ENCODE measurements at regions not wholly inside any gene's neighbourhood (a gene's known extent, or its start where the extent isn't known, plus 50 kb on each side); places are given as distances from the start of the nearest gene placed in this dataset.

DNA sequence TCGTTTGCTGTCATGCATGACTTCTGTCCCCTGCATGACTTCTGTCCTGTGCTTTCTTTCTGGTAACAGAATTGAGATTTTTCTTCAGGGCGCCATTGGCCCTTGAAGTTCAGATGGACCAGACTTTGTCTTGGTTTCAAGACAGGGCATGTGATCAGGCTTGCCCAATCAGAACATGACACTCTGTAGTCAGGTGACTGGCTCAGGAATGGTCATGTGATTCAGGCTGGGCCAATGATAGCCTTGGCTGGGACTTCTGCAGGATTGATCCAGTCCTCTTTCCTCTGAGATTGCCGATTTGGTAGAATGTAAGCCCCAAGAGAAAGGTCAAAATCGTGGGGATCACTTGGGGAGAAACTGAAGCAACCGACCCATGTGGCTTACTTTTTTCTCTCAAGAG lies 90.5 kb upstream of the ALX4 start:
- Mint-ChIP-seq H3K4me3 (no peak overlapping the region), H3K4me1 (ENCODE audit: low read depth) (no peaks in the 10 kb centered on the region), H3K9me3 (no peaks in the 10 kb centered on the region), H3K27me3 (peaks cover 23% of the 10 kb centered on the region), H3K27ac (no peak overlapping the region), H3K36me3 (ENCODE audit: low read depth) (no peaks in the 10 kb centered on the region)

DNA sequence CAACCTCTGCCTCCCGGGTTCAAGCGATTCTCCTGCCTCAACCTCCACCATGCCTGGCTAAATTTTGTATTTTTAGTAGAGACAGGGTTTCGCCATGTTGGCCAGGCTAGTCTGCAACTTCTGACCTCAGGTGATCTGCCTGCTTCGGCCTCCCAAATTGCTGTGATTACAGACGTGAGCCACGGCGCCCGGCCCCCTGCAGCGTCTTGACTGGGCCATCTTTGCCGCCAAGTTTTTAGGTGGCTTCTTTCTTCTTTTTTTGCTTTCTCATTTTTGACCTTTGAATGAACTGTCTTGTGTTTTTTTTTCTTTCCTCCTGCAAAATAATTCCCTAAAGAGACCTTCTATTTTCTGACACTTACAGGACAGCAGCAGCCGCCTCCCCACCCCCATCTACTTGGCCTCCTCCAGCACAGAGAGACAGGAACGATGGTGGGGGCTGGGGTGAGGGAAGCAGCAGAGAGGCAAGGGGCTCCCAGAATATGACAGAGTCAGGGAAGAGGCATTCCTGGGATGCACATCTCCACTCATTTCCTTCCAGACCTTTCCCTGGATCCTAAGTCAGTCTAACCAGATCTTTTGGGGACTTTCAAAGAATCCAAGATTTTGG lies 92.6 kb upstream of the ALX4 start:
- H3K27ac Mint-ChIP-seq: no peak overlapping the region
- H3K4me1 Mint-ChIP-seq (ENCODE audit: low read depth): no peaks in the 10 kb centered on the region

DNA sequence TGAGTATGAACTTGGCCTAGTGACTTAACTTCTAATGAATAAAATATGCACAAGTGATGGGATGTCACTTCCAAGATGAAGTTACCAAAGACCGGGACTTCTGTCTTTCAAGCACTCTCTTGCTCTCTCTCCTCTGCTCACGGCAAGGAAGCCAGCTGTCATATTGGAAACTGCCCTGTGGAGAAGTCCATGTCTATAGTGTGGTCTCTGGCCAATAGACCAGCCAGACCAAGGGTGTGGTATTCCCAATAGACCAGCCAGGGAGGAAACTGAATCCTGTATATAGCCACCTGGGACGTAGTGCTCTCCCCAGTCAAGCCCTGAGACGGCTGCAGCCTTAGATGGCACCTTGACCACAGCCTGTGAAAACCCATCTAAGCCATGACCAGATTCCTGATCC lies 93.2 kb upstream of the ALX4 start:
- H3K4me3 Mint-ChIP-seq: no peak overlapping the region
- peaks cover 28% of the 10 kb centered on the region for H3K27me3 Mint-ChIP-seq
- H3K9me3 Mint-ChIP-seq: no peaks in the 10 kb centered on the region
- H3K27ac Mint-ChIP-seq: no peak overlapping the region
- H3K4me1 Mint-ChIP-seq (ENCODE audit: low read depth): no peaks in the 10 kb centered on the region
- no peaks in the 10 kb centered on the region for H3K36me3 Mint-ChIP-seq (ENCODE audit: low read depth)

More for the DNA sequence above, 92.6 kb upstream of the ALX4 start:
- Mint-ChIP-seq H3K9me3 (no peaks in the 10 kb centered on the region), H3K36me3 (ENCODE audit: low read depth) (no peaks in the 10 kb centered on the region), H3K27me3 (peaks cover 22% of the 10 kb centered on the region), H3K4me3 (no peak overlapping the region)

DNA sequence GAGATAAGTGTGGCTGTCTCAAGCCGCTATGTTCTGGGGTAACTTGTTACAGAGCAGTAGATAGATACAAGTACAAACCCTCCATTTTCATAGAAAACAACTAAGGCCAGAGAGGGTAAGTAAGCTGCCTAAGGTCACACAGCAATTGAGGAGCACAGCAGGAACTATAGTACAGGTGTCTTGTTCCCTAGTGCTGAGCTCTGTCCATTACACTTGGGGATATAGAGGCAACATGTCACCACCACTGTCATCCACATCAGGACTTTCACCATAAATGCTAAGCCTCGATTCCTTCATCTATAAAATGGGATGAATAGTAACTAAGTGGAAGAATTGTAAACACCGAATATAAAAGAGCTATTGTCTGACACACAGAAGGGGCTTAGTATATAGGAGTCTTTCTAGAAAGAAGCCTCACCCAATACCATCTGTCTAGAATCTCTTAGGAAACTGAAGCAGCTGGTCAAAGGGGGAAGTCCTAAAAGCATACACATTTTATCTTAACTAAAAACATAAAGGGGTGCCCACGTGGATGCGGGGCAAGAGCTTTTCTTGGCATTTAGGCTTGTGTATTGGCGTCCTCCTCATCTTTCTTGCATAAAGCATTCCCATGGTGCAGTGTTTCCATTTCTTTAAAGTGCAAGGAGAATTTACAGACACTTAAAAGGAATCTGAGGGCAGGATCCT lies 93.8 kb upstream of the ALX4 start:
- Mint-ChIP-seq H3K9me3 (no peaks in the 10 kb centered on the region), H3K27ac (no peak overlapping the region), H3K4me3 (no peak overlapping the region), H3K36me3 (ENCODE audit: low read depth) (no peaks in the 10 kb centered on the region), H3K27me3 (peaks cover 33% of the 10 kb centered on the region), H3K4me1 (ENCODE audit: low read depth) (no peaks in the 10 kb centered on the region)

GRCh38 chr11:44404301-44404700 lies 94.4 kb upstream of the ALX4 start:
- Mint-ChIP-seq H3K27ac (no peak overlapping the region), H3K4me1 (ENCODE audit: low read depth) (no peaks in the 10 kb centered on the region), H3K36me3 (ENCODE audit: low read depth) (no peaks in the 10 kb centered on the region), H3K4me3 (no peak overlapping the region), H3K9me3 (no peaks in the 10 kb centered on the region), H3K27me3 (peaks cover 34% of the 10 kb centered on the region)

GRCh38 chr11:44404736-44405395 lies 94.9 kb upstream of the ALX4 start:
- Mint-ChIP-seq H3K9me3 (no peaks in the 10 kb centered on the region), H3K27ac (no peak overlapping the region), H3K27me3 (peaks cover 34% of the 10 kb centered on the region), H3K4me3 (no peak overlapping the region), H3K4me1 (ENCODE audit: low read depth) (no peaks in the 10 kb centered on the region), H3K36me3 (ENCODE audit: low read depth) (no peaks in the 10 kb centered on the region)

- H3K4me1 Mint-ChIP-seq (ENCODE audit: low read depth): no peaks in the 10 kb centered on the region
- peaks cover 47% of the 10 kb centered on the region for H3K27me3 Mint-ChIP-seq
- H3K36me3 Mint-ChIP-seq (ENCODE audit: low read depth): no peaks in the 10 kb centered on the region
- no peak overlapping the region for H3K27ac Mint-ChIP-seq
- H3K9me3 Mint-ChIP-seq: no peaks in the 10 kb centered on the region
- no peak overlapping the region for H3K4me3 Mint-ChIP-seq
These were observed 97.5 kb upstream of the ALX4 start for GRCh38 chr11:44407211-44407996.

- Mint-ChIP-seq H3K27ac (no peak overlapping the region), H3K4me3 (no peak overlapping the region), H3K9me3 (no peaks in the 10 kb centered on the region), H3K27me3 (peaks cover 50% of the 10 kb centered on the region), H3K4me1 (ENCODE audit: low read depth) (no peaks in the 10 kb centered on the region), H3K36me3 (ENCODE audit: low read depth) (no peaks in the 10 kb centered on the region)
These were observed 98.2 kb upstream of the ALX4 start for GRCh38 chr11:44408141-44408540.

DNA sequence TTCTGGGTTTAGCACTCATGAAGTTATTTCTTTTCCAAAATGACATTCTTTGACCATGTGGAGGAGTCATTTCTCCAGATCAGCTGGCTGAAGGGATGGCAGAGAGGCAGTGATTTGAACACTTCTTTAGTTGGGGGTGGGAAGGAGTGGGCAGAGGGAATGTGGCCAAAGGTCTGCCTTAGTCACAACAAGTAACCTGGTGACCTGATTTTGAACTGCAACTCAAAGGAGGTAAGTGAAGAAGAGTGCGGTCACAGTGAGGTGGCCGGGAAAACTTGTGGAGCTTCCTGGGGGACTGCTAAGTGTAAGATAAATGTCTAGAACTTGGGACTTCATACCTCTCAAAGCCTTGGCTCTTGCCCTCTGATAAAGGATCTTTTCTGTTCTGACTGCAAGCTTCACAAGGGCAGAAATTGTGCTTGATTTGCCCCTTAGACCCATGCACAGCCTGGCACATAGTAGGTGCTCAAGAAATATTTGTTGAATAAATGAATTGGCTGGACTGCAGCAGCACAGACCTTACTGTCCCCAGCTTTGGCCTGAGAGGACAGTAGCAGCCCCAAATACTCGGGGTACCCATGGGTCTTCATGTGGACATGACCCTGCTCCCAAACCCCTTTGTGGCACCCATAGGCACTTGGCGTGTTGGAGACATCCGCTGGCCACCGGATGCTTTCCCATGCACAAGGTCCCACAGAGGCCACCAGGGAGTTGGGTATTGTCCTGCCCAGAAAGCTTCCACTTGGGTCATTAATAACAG lies 99.0 kb upstream of the ALX4 start:
- peaks cover 47% of the 10 kb centered on the region for H3K27me3 Mint-ChIP-seq
- H3K4me1 Mint-ChIP-seq (ENCODE audit: low read depth): no peaks in the 10 kb centered on the region
- H3K27ac Mint-ChIP-seq: no peak overlapping the region
- no peaks in the 10 kb centered on the region for H3K9me3 Mint-ChIP-seq
- H3K36me3 Mint-ChIP-seq (ENCODE audit: low read depth): no peaks in the 10 kb centered on the region
- no peak overlapping the region for H3K4me3 Mint-ChIP-seq

- H3K4me1 Mint-ChIP-seq (ENCODE audit: low read depth): no peaks in the 10 kb centered on the region
- H3K36me3 Mint-ChIP-seq (ENCODE audit: low read depth): no peaks in the 10 kb centered on the region
- no peak overlapping the region for H3K4me3 Mint-ChIP-seq
- peaks cover 41% of the 10 kb centered on the region for H3K27me3 Mint-ChIP-seq
- H3K27ac Mint-ChIP-seq: no peak overlapping the region
- H3K9me3 Mint-ChIP-seq: no peaks in the 10 kb centered on the region
These were observed 99.8 kb upstream of the ALX4 start for GRCh38 chr11:44409558-44410236.

DNA sequence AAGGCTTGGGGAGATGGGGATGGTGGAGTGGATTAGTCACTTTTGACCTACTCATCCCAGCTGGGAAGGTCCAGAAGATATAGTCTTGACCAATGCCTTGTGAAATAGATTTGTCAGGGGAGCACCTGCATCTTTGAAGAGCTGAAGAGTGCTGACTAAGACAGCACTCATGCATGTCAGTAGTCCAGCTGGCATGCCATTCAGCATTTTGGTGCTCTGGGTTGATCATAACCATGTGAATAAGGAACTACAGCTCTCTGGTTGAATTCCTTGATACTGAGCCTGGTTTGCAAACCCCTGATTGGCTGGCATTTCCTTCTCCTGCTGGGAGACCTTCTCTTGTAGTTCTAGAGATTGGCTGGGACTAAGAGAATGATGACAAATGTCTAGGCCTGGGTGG lies 106.8 kb upstream of the ALX4 start:
- no peak overlapping the region for H3K4me3 Mint-ChIP-seq
- no peak overlapping the region for H3K27ac Mint-ChIP-seq
- H3K9me3 Mint-ChIP-seq: no peaks in the 10 kb centered on the region
- no peaks in the 10 kb centered on the region for H3K4me1 Mint-ChIP-seq (ENCODE audit: low read depth)
- peaks cover 18% of the 10 kb centered on the region for H3K27me3 Mint-ChIP-seq
- no peaks in the 10 kb centered on the region for H3K36me3 Mint-ChIP-seq (ENCODE audit: low read depth)

- Mint-ChIP-seq H3K27me3 (peaks cover 8% of the 10 kb centered on the region), H3K27ac (no peak overlapping the region), H3K9me3 (no peaks in the 10 kb centered on the region), H3K4me3 (no peak overlapping the region), H3K36me3 (ENCODE audit: low read depth) (no peaks in the 10 kb centered on the region), H3K4me1 (ENCODE audit: low read depth) (no peaks in the 10 kb centered on the region)
These were observed 108.0 kb upstream of the ALX4 start for GRCh38 chr11:44417731-44418455.

- H3K4me3 Mint-ChIP-seq: no peak overlapping the region
- no peaks in the 10 kb centered on the region for H3K4me1 Mint-ChIP-seq (ENCODE audit: low read depth)
- H3K9me3 Mint-ChIP-seq: no peaks in the 10 kb centered on the region
- H3K27ac Mint-ChIP-seq: no peak overlapping the region
- peaks cover 13% of the 10 kb centered on the region for H3K27me3 Mint-ChIP-seq
- no peaks in the 10 kb centered on the region for H3K36me3 Mint-ChIP-seq (ENCODE audit: low read depth)
These were observed 108.5 kb upstream of the ALX4 start for GRCh38 chr11:44418456-44418830.
